PC-9 (cell line): ENCODE measurements at regions not wholly inside any gene's neighbourhood (a gene's known extent, or its start where the extent isn't known, plus 50 kb on each side); places are given as distances from the start of the nearest gene placed in this dataset.

Experiments
- BruUV-seq: library from RNA; stranded (reverse); fragments of 400-500 nt; replicated peaks from 2 replicates; lab custom pipeline; 2021; lab: Mats Ljungman, UMichigan
- CTCF ChIA-PET: fragments of 300-600 bp; sonication (Branson Sonifier 250); formaldehyde crosslinking; loops from one replicate; lab custom pipeline; 2022; ENCODE audit warnings: antibody characterized with exemption; lab: Charles Lee
- POLR2A ChIA-PET: fragments of 300-600 bp; sonication (Branson Sonifier 250); formaldehyde crosslinking; loops from one replicate; lab custom pipeline; 2022; ENCODE audit warnings: antibody characterized with exemption; ENCODE audit not compliant: unreplicated experiment; lab: Charles Lee
- DNase-seq, 2 experiments: peaks; one replicate each; pipeline versions ENCODE4 v3.0.0 to v3.0.0-alpha.2; 2015 to 2022; ENCODE audit warnings: mixed read lengths in 1 of 2
- H2AFZ ChIP-seq: fragments of 200-600 bp; sonication (generic); 2 replicates; pipeline ENCODE4 v1.8.1; 2017; ENCODE audit warnings: antibody characterized with exemption
- H3F3A ChIP-seq: fragments of 200-600 bp; sonication (generic); 2 replicates; pipeline ENCODE4 v1.8.1; 2017; ENCODE audit warnings: antibody characterized with exemption, mild to moderate bottlenecking, low read depth; ENCODE audit not compliant: insufficient read depth
- H3K27ac ChIP-seq: fragments of 200-600 bp; sonication (generic); 2 replicates; pipeline ENCODE4 v1.6.1; 2016; ENCODE audit warnings: mixed run types
- H3K27me3 ChIP-seq: fragments of 200-600 bp; sonication (generic); 2 replicates; pipeline ENCODE4 v1.6.1; 2016; ENCODE audit warnings: low read depth, mixed run types; ENCODE audit not compliant: insufficient read depth
- H3K36me3 ChIP-seq: fragments of 200-600 bp; sonication (generic); 2 replicates; pipeline ENCODE4 v1.6.1; 2016; ENCODE audit warnings: low read depth, mixed run types
- H3K4me1 ChIP-seq: fragments of 200-600 bp; sonication (generic); replicated peaks from 2 replicates; pipeline ENCODE4 v1.6.1; 2016; ENCODE audit warnings: mixed run types; ENCODE audit not compliant: insufficient read depth
- H3K4me2 ChIP-seq: fragments of 200-600 bp; sonication (generic); 2 replicates; pipeline ENCODE4 v1.6.1; 2017; ENCODE audit warnings: mixed run types
- H3K4me3 ChIP-seq: fragments of 200-600 bp; sonication (generic); 2 replicates; pipeline ENCODE4 v1.6.1; 2016; ENCODE audit warnings: mixed run types
- H3K79me2 ChIP-seq: fragments of 200-600 bp; sonication (generic); 2 replicates; pipeline ENCODE4 v1.6.1; 2017; ENCODE audit warnings: low read depth, mixed run types
- H3K9me2 ChIP-seq: fragments of 200-600 bp; sonication (generic); 2 replicates; pipeline ENCODE4 v1.8.1; 2017; ENCODE audit warnings: mild to moderate bottlenecking; ENCODE audit not compliant: insufficient read depth
- H3K9me3 ChIP-seq: fragments of 200-600 bp; sonication (generic); 2 replicates; pipeline ENCODE4 v1.8.1; 2016; ENCODE audit warnings: low read depth; ENCODE audit not compliant: insufficient read depth
- H4K20me1 ChIP-seq: fragments of 200-600 bp; sonication (generic); 2 replicates; pipeline ENCODE4 v1.8.1; 2017; ENCODE audit not compliant: insufficient read depth
- EZH2 ChIP-seq: fragments of 200-600 bp; sonication (generic); IDR thresholded peaks from 2 replicates; pipeline ENCODE4 v1.8.0; 2017; ENCODE audit warnings: antibody characterized with exemption, low read depth
- intact Hi-C: fragments of 100-400 bp; cut with micrococcal nuclease; formaldehyde crosslinking; loops from one replicate; pipeline ENCODE4 v1.10.0; 2022; ENCODE audit not compliant: unreplicated experiment
- TF ChIP-seq, protein P1 (sequence below): fragments of 200-600 bp; sonication (generic); conservative IDR thresholded peaks from 2 replicates; pipeline ENCODE4 v1.6.1; 2017; ENCODE audit warnings: mixed run types, antibody characterized with exemption, mild to moderate bottlenecking, moderate library complexity

- CTCF ChIA-PET = no interaction called here
- no TSS peak for BruUV-seq
- intact Hi-C loops = no loop called here
Measured at GRCh38 chr12:66751432-66752113, 72.7 kb upstream of the GRIP1 start.

DNA sequence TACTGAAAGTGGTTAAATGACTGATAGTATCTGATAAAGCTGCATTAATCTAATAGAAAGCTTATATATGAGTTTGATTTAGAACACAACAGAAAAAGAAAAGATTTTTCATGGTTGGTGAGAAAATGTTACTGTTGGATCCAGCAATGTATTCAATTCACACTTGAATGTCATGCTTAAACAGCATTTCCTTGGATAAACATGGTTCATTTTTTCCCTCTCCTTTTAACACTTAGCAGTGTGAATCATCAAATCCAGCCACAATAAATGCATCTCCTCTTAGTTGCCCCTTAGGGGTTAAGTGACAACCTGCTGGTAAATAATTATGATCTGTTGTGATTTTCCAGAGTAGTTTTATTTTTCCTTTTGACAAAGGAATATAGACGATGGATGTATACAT, 74.9 kb upstream of the GRIP1 start:
- no peaks in the 10 kb centered on the region for H3K4me1 ChIP-seq
- ChIA-PET POLR2A (no interaction called here), CTCF (no interaction called here)
- H2AFZ ChIP-seq = no peak overlapping the region
- H3K27me3 ChIP-seq = no peaks in the 10 kb centered on the region
- H3K79me2 ChIP-seq = no peaks in the 10 kb centered on the region
- H3K36me3 ChIP-seq = no peaks in the 10 kb centered on the region
- DNase-seq = no peak
- no peaks in the 10 kb centered on the region for H4K20me1 ChIP-seq
- no peaks in the 10 kb centered on the region for H3K9me3 ChIP-seq
- H3K4me3 ChIP-seq = no peak overlapping the region
- intact Hi-C loops = no loop called here
- H3F3A ChIP-seq = no peaks in the 10 kb centered on the region
- H3K9me2 ChIP-seq = no peaks in the 10 kb centered on the region
- no TSS peak for BruUV-seq
- H3K4me2 ChIP-seq = no peak overlapping the region
- H3K27ac ChIP-seq = no peak overlapping the region
- TF ChIP-seq, protein P1, sequence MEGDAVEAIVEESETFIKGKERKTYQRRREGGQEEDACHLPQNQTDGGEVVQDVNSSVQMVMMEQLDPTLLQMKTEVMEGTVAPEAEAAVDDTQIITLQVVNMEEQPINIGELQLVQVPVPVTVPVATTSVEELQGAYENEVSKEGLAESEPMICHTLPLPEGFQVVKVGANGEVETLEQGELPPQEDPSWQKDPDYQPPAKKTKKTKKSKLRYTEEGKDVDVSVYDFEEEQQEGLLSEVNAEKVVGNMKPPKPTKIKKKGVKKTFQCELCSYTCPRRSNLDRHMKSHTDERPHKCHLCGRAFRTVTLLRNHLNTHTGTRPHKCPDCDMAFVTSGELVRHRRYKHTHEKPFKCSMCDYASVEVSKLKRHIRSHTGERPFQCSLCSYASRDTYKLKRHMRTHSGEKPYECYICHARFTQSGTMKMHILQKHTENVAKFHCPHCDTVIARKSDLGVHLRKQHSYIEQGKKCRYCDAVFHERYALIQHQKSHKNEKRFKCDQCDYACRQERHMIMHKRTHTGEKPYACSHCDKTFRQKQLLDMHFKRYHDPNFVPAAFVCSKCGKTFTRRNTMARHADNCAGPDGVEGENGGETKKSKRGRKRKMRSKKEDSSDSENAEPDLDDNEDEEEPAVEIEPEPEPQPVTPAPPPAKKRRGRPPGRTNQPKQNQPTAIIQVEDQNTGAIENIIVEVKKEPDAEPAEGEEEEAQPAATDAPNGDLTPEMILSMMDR = no peak
- no peak for TF ChIP-seq EZH2

More at GRCh38 chr12:66751432-66752113, 72.7 kb upstream of the GRIP1 start:
- no peak overlapping the region for H3K27ac ChIP-seq
- H3F3A ChIP-seq = no peaks in the 10 kb centered on the region
- H3K9me3 ChIP-seq = no peaks in the 10 kb centered on the region
- POLR2A ChIA-PET = interaction anchor here (0.7 kb wide), 1 partner anchor 551 kb away, joined by 8 read pairs; no protein-coding TSS in a partner anchor
- no peaks in the 10 kb centered on the region for H3K36me3 ChIP-seq
- no peaks in the 10 kb centered on the region for H4K20me1 ChIP-seq
- H3K79me2 ChIP-seq = no peaks in the 10 kb centered on the region
- no peaks in the 10 kb centered on the region for H3K9me2 ChIP-seq
- no peak for TF ChIP-seq EZH2
- TF ChIP-seq, protein P1 = no peak
- H3K4me1 ChIP-seq = no peaks in the 10 kb centered on the region
- no peak overlapping the region for H2AFZ ChIP-seq
- DNase-seq = peak in 1 of 2 experiments; percentile 40
- H3K4me2 ChIP-seq = no peak overlapping the region
- H3K4me3 ChIP-seq = no peak overlapping the region
- H3K27me3 ChIP-seq = no peaks in the 10 kb centered on the region

GRCh38 chr12:66755727-66756395, 77.0 kb upstream of the GRIP1 start:
- H3K27me3 ChIP-seq = no peaks in the 10 kb centered on the region
- POLR2A ChIA-PET = no interaction called here
- no peaks in the 10 kb centered on the region for H3K9me3 ChIP-seq
- H4K20me1 ChIP-seq = no peaks in the 10 kb centered on the region
- no peaks in the 10 kb centered on the region for H3F3A ChIP-seq
- no peaks in the 10 kb centered on the region for H3K79me2 ChIP-seq
- H3K4me3 ChIP-seq = no peak overlapping the region
- no peaks in the 10 kb centered on the region for H3K4me1 ChIP-seq
- CTCF ChIA-PET = no interaction called here
- no peaks in the 10 kb centered on the region for H3K36me3 ChIP-seq
- no peak for DNase-seq
- no peak overlapping the region for H3K27ac ChIP-seq
- H3K4me2 ChIP-seq = no peak overlapping the region
- no peaks in the 10 kb centered on the region for H3K9me2 ChIP-seq
- intact Hi-C loops = no loop called here
- TF ChIP-seq EZH2 = no peak
- TF ChIP-seq, protein P1 = no peak
- H2AFZ ChIP-seq = no peak overlapping the region
- BruUV-seq = no TSS peak
